IPS-18c (cell line): ENCODE measurements at regions not wholly inside any gene's neighbourhood (a gene's known extent, or its start where the extent isn't known, plus 50 kb on each side); places are given as distances from the start of the nearest gene placed in this dataset.
A peak's percentile ranks its signal among the peaks of the same experiment; 100 is the strongest.

ENCODE experiments used
- H3K4me3 ChIP-seq: 2 replicates; pipeline ENCODE4 v1.7.0; 2013; ENCODE audit warnings: low read depth, mild to moderate bottlenecking, low read length, moderate library complexity; ENCODE audit not compliant: insufficient read depth
- H3K9me3 ChIP-seq: one replicate; pipeline ENCODE4 v1.6.1; 2013; ENCODE audit warnings: mild to moderate bottlenecking, low read length, moderate library complexity; ENCODE audit not compliant: control insufficient read depth, insufficient read depth

GRCh38 chrX:94695910-94696309 is 1021.9 kb downstream of the FAM133A start:
- H3K9me3 ChIP-seq: peaks cover 7% of the 10 kb centered on the region

GRCh38 chrX:94704348-94705256 is 1030.6 kb downstream of the FAM133A start:
- peaks cover 17% of the 10 kb centered on the region for H3K9me3 ChIP-seq
- peak overlapping the region; percentile 16; the same call in 1 of the 2 replicates for H3K4me3 ChIP-seq

More at GRCh38 chrX:94695910-94696309, 1021.9 kb downstream of the FAM133A start:
- no peak overlapping the region for H3K4me3 ChIP-seq

- H3K4me3 ChIP-seq: no peak overlapping the region
- H3K9me3 ChIP-seq: no peaks in the 10 kb centered on the region
These were observed 1047.4 kb downstream of the FAM133A start for GRCh38 chrX:94721386-94721785.

- Histone ChIP-seq H3K9me3 (no peaks in the 10 kb centered on the region), H3K4me3 (no peak overlapping the region)
These were observed 1048.6 kb downstream of the FAM133A start for GRCh38 chrX:94722578-94722977.

- Histone ChIP-seq H3K4me3 (no peak overlapping the region), H3K9me3 (no peaks in the 10 kb centered on the region)
These were observed 1068.8 kb downstream of the FAM133A start for GRCh38 chrX:94742772-94743171.

GRCh38 chrX:94743478-94743877 is 1069.5 kb downstream of the FAM133A start:
- no peaks in the 10 kb centered on the region for H3K9me3 ChIP-seq
- no peak overlapping the region for H3K4me3 ChIP-seq

- Histone ChIP-seq H3K9me3 (no peaks in the 10 kb centered on the region), H3K4me3 (no peak overlapping the region)
These were observed 1070.8 kb downstream of the FAM133A start for GRCh38 chrX:94744786-94745185.

- no peak overlapping the region for H3K4me3 ChIP-seq
- no peaks in the 10 kb centered on the region for H3K9me3 ChIP-seq
These were observed 1077.6 kb downstream of the FAM133A start for GRCh38 chrX:94751611-94752010.

GRCh38 chrX:94752434-94753169 is 1078.6 kb downstream of the FAM133A start:
- Histone ChIP-seq H3K9me3 (no peaks in the 10 kb centered on the region), H3K4me3 (no peak overlapping the region)

GRCh38 chrX:94758130-94758529 is 1084.1 kb downstream of the FAM133A start:
- Histone ChIP-seq H3K4me3 (no peak overlapping the region), H3K9me3 (no peaks in the 10 kb centered on the region)

GRCh38 chrX:94775640-94776039 is 1101.6 kb downstream of the FAM133A start:
- no peak overlapping the region for H3K4me3 ChIP-seq
- no peaks in the 10 kb centered on the region for H3K9me3 ChIP-seq

- Histone ChIP-seq H3K9me3 (no peaks in the 10 kb centered on the region), H3K4me3 (no peak overlapping the region)
These were observed 1139.5 kb downstream of the FAM133A start for GRCh38 chrX:94813541-94813940.

GRCh38 chrX:94814216-94814615 is 1140.2 kb downstream of the FAM133A start:
- Histone ChIP-seq H3K4me3 (no peak overlapping the region), H3K9me3 (no peaks in the 10 kb centered on the region)

GRCh38 chrX:94830717-94831116 is 1156.7 kb downstream of the FAM133A start:
- H3K4me3 ChIP-seq: no peak overlapping the region
- H3K9me3 ChIP-seq: no peaks in the 10 kb centered on the region

GRCh38 chrX:94831364-94831763 is 1157.4 kb downstream of the FAM133A start:
- Histone ChIP-seq H3K4me3 (no peak overlapping the region), H3K9me3 (no peaks in the 10 kb centered on the region)

- H3K9me3 ChIP-seq: no peaks in the 10 kb centered on the region
These were observed 1160.2 kb downstream of the FAM133A start for GRCh38 chrX:94834226-94834625.

GRCh38 chrX:94850811-94851210 is 1176.8 kb downstream of the FAM133A start:
- H3K9me3 ChIP-seq: no peaks in the 10 kb centered on the region
- H3K4me3 ChIP-seq: no peak overlapping the region

More at GRCh38 chrX:94834226-94834625, 1160.2 kb downstream of the FAM133A start:
- H3K4me3 ChIP-seq: no peak overlapping the region

GRCh38 chrX:94854251-94854650 is 1180.2 kb downstream of the FAM133A start:
- H3K4me3 ChIP-seq: no peak overlapping the region
- H3K9me3 ChIP-seq: no peaks in the 10 kb centered on the region
